GM23338 (cell line): ENCODE measurements at regions not wholly inside any gene's neighbourhood (a gene's known extent, or its start where the extent isn't known, plus 50 kb on each side); places are given as distances from the start of the nearest gene placed in this dataset.
A peak's percentile ranks its signal among the peaks of the same experiment; 100 is the strongest.

ENCODE experiments used
- ATAC-seq: fragments of 200-7000 bp; cut with Tn5 transposase; 3 replicates; pipeline ENCODE4 v1.9.1; 2020
- DNase-seq: peaks from one replicate; pipeline ENCODE4 v3.0.0-alpha.2; 2015; ENCODE audit warnings: low spot score
- H2AFZ ChIP-seq: fragments of 200-600 bp; sonication (generic); 2 replicates; pipeline ENCODE4 v1.8.0; 2016; ENCODE audit warnings: antibody characterized with exemption, mild to moderate bottlenecking, moderate library complexity
- H3F3A ChIP-seq: fragments of 200-600 bp; sonication (generic); replicated peaks from 2 replicates; pipeline ENCODE4 v1.8.0; 2017; ENCODE audit warnings: antibody characterized with exemption, mixed run types, low read depth
- H3K27ac ChIP-seq: fragments of 200-600 bp; sonication (generic); 2 replicates; pipeline ENCODE4 v1.6.1; 2016; ENCODE audit warnings: low read depth
- H3K27me3 ChIP-seq: fragments of 200-600 bp; sonication (generic); 2 replicates; pipeline ENCODE4 v1.8.0; 2016; ENCODE audit warnings: mild to moderate bottlenecking, mixed run types, moderate library complexity; ENCODE audit not compliant: insufficient read depth
- H3K36me3 ChIP-seq: fragments of 200-600 bp; sonication (generic); 2 replicates; pipeline ENCODE4 v1.8.0; 2016; ENCODE audit warnings: mild to moderate bottlenecking; ENCODE audit not compliant: insufficient read depth
- H3K4me1 ChIP-seq: fragments of 200-600 bp; sonication (generic); 2 replicates; pipeline ENCODE4 v1.8.0; 2016; ENCODE audit warnings: mild to moderate bottlenecking, moderate library complexity; ENCODE audit not compliant: insufficient read depth
- H3K4me2 ChIP-seq: fragments of 200-600 bp; sonication (generic); 2 replicates; pipeline ENCODE4 v1.7.1; 2017; ENCODE audit warnings: mixed run types
- H3K4me3 ChIP-seq: fragments of 200-600 bp; sonication (generic); 2 replicates; pipeline ENCODE4 v1.6.1; 2016; ENCODE audit warnings: mixed run types
- H3K79me2 ChIP-seq: fragments of 200-600 bp; sonication (generic); replicated peaks from 2 replicates; pipeline ENCODE4 v1.8.0; 2017; ENCODE audit warnings: mild to moderate bottlenecking; ENCODE audit not compliant: insufficient read depth
- H3K9me2 ChIP-seq: fragments of 200-600 bp; sonication (generic); 2 replicates; pipeline ENCODE4 v1.8.0; 2017; ENCODE audit not compliant: insufficient read depth
- H4K20me1 ChIP-seq: fragments of 200-600 bp; sonication (generic); replicated peaks from 2 replicates; pipeline ENCODE4 v1.8.0; 2017; ENCODE audit warnings: mild to moderate bottlenecking; ENCODE audit not compliant: insufficient read depth
- H3K27ac Mint-ChIP-seq: 2 replicates; pipeline ENCODE4 v1.8.0; 2020; ENCODE audit warnings: inconsistent platforms, mild to moderate bottlenecking, moderate library complexity, mixed read lengths
- H3K27me3 Mint-ChIP-seq: 3 replicates; pipeline ENCODE4 v1.8.0; 2022; ENCODE audit warnings: low read depth, mild to moderate bottlenecking, moderate library complexity, mixed read lengths, inconsistent platforms; ENCODE audit not compliant: insufficient read depth, poor library complexity
- H3K36me3 Mint-ChIP-seq: 3 replicates; pipeline ENCODE4 v1.8.0; 2021; ENCODE audit warnings: low read depth, mild to moderate bottlenecking, inconsistent platforms, moderate library complexity, mixed read lengths
- H3K4me1 Mint-ChIP-seq: 3 replicates; pipeline ENCODE4 v1.8.0; 2020; ENCODE audit warnings: mild to moderate bottlenecking, inconsistent platforms, mixed read lengths
- H3K4me3 Mint-ChIP-seq: 3 replicates; pipeline ENCODE4 v1.8.0; 2021; ENCODE audit warnings: moderate library complexity, mild to moderate bottlenecking, inconsistent platforms, mixed read lengths
- H3K9me3 Mint-ChIP-seq: 3 replicates; pipeline ENCODE4 v1.8.0; 2020; ENCODE audit warnings: moderate library complexity, mild to moderate bottlenecking, inconsistent platforms, mixed read lengths
- CREB1 ChIP-seq: fragments of 250-450 bp; sonication (Bioruptor Pico); IDR thresholded peaks from 2 replicates; pipeline ENCODE4 v1.5.0; 2020; ENCODE audit warnings: low read depth, mild to moderate bottlenecking, moderate library complexity
- CTCF ChIP-seq, 2 experiments: fragments of 200-600 bp in 1 of 2; sonication (generic) in 1 of 2; conservative IDR thresholded peaks; 2 replicates each; pipeline versions ENCODE4 v1.5.1 to v1.6.1; 2016 to 2017; ENCODE audit warnings: antibody characterized with exemption in 2 of 2, low read depth in 2 of 2, mild to moderate bottlenecking in 2 of 2, moderate library complexity in 1 of 2
- JUNB ChIP-seq: IDR thresholded peaks from one replicate; pipeline ENCODE4 v1.6.1; 2016; ENCODE audit warnings: antibody characterized with exemption; ENCODE audit not compliant: unreplicated experiment
- REST ChIP-seq: IDR thresholded peaks from one replicate; pipeline ENCODE4 v1.6.1; 2018; ENCODE audit warnings: antibody characterized with exemption; ENCODE audit not compliant: unreplicated experiment
- STAT1 ChIP-seq: IDR thresholded peaks from one replicate; pipeline ENCODE4 v1.6.1; 2016; ENCODE audit warnings: antibody characterized with exemption; ENCODE audit not compliant: unreplicated experiment
- ZNF114 ChIP-seq: fragments of 250-450 bp; sonication (Bioruptor Pico); IDR thresholded peaks from 2 replicates; pipeline ENCODE4 v1.5.0; 2020; ENCODE audit warnings: mild to moderate bottlenecking, moderate library complexity
- ZNF331 ChIP-seq: fragments of 250-450 bp; sonication (Bioruptor Pico); IDR thresholded peaks from 2 replicates; pipeline ENCODE4 v1.5.0; 2020; ENCODE audit warnings: low read depth, mild to moderate bottlenecking, moderate library complexity
- ZNF462 ChIP-seq: fragments of 250-450 bp; sonication (Bioruptor Pico); IDR thresholded peaks from 2 replicates; pipeline ENCODE4 v1.5.0; 2020; ENCODE audit warnings: mild to moderate bottlenecking, moderate library complexity

- TF ChIP-seq REST (no peak), JUNB (no peak), CREB1 (CRISPR knock-in tag) (no peak), CTCF (conservative IDR thresholded peaks at IDR 0.05; ENCODE audit: low read depth in 2 of 2) (no peak), ZNF331 (CRISPR knock-in tag) (no peak), ZNF114 (CRISPR knock-in tag) (no peak)
Measured at GRCh38 chr7:8913682-8914081, 480.3 kb downstream of the NXPH1 start (continued).

- no peak overlapping the region for H2AFZ ChIP-seq
- TF ChIP-seq CTCF (conservative IDR thresholded peaks at IDR 0.05; ENCODE audit: low read depth in 2 of 2) (no peak), ZNF114 (CRISPR knock-in tag) (no peak), CREB1 (CRISPR knock-in tag) (no peak), ZNF462 (CRISPR knock-in tag) (no peak), STAT1 (no peak)
Measured at GRCh38 chr7:8921807-8922206, 488.4 kb downstream of the NXPH1 start.

More at GRCh38 chr7:8921807-8922206, 488.4 kb downstream of the NXPH1 start:
- no peaks in the 10 kb centered on the region for H4K20me1 ChIP-seq
- DNase-seq, result no peak
- H3F3A ChIP-seq, result no peaks in the 10 kb centered on the region
- no peak for ATAC-seq
- no peak overlapping the region for H3K27ac ChIP-seq
- no peak overlapping the region for H3K4me3 ChIP-seq
- no peaks in the 10 kb centered on the region for H3K9me3 Mint-ChIP-seq
- no peaks in the 10 kb centered on the region for H3K27me3 Mint-ChIP-seq
- H3K4me1 Mint-ChIP-seq, result peaks cover 19% of the 10 kb centered on the region
- H3K79me2 ChIP-seq, result no peaks in the 10 kb centered on the region
- H3K36me3 Mint-ChIP-seq, result no peaks in the 10 kb centered on the region
- no peaks in the 10 kb centered on the region for H3K36me3 ChIP-seq
- peaks cover 9% of the 10 kb centered on the region for H3K4me1 ChIP-seq
- H3K27ac Mint-ChIP-seq, result peak overlapping the region; percentile 70; the same call in 1 of the 2 replicates
- no peaks in the 10 kb centered on the region; the same call in 1 of the 2 replicates for H3K9me2 ChIP-seq
- H3K27me3 ChIP-seq, result no peaks in the 10 kb centered on the region
- H3K4me3 Mint-ChIP-seq, result 0 out of 3 replicates have a peak overlapping the region, but pooled peaks have one; percentile 26
- H3K4me2 ChIP-seq, result 0 out of 2 replicates have a peak overlapping the region, but pooled peaks have one; percentile 53
